OCI-LY1 (cell line): ENCODE measurements at regions not wholly inside any gene's neighbourhood (a gene's known extent, or its start where the extent isn't known, plus 50 kb on each side); places are given as distances from the start of the nearest gene placed in this dataset.
A peak's percentile ranks its signal among the peaks of the same experiment; 100 is the strongest.
"Not testable (repeated sequence)": the region's sequence is repeated elsewhere in the genome, so short reads cannot be mapped to it uniquely, and the experiment has no call there.

Experiments used
- H2AFZ ChIP-seq: fragments of 200-600 bp; sonication (generic), shearing (Covaris generic); 2 replicates; pipeline ENCODE4 v1.6.0; 2014; ENCODE audit warnings: antibody characterized with exemption, mild to moderate bottlenecking, low read length
- H3F3A ChIP-seq: fragments of 200-600 bp; sonication (generic), shearing (Covaris generic); 2 replicates; pipeline ENCODE4 v1.6.0; 2014; ENCODE audit warnings: mild to moderate bottlenecking, antibody characterized with exemption, low read length, moderate library complexity; ENCODE audit not compliant: insufficient read depth
- H3K27ac ChIP-seq: fragments of 200-600 bp; sonication (generic); 2 replicates; pipeline ENCODE4 v1.5.1; 2014; ENCODE audit warnings: low read length, mixed run types, mild to moderate bottlenecking, low read depth; ENCODE audit not compliant: poor library complexity, severe bottlenecking
- H3K27me3 ChIP-seq: fragments of 200-600 bp; sonication (generic); 2 replicates; pipeline ENCODE4 v1.6.0; 2014; ENCODE audit warnings: antibody characterized with exemption, mild to moderate bottlenecking, low read length, moderate library complexity; ENCODE audit not compliant: insufficient read depth
- H3K36me3 ChIP-seq: fragments of 200-600 bp; sonication (generic); 2 replicates; pipeline ENCODE4 v1.6.1; 2014; ENCODE audit warnings: mild to moderate bottlenecking, antibody characterized with exemption, low read length, moderate library complexity, mixed read lengths; ENCODE audit not compliant: insufficient read depth
- H3K4me1 ChIP-seq: fragments of 200-600 bp; sonication (generic); 2 replicates; pipeline ENCODE4 v1.5.1; 2014; ENCODE audit warnings: mild to moderate bottlenecking, low read length, moderate library complexity; ENCODE audit not compliant: insufficient read depth, severe bottlenecking
- H3K4me2 ChIP-seq: fragments of 200-600 bp; sonication (generic), shearing (Covaris generic); 2 replicates; pipeline ENCODE4 v1.6.1; 2014; ENCODE audit warnings: low read length
- H3K4me3 ChIP-seq: fragments of 200-600 bp; sonication (generic); 2 replicates; pipeline ENCODE4 v1.5.1; 2014; ENCODE audit warnings: low read length, low read depth, mild to moderate bottlenecking, mixed read lengths; ENCODE audit not compliant: poor library complexity, severe bottlenecking
- H3K79me2 ChIP-seq: fragments of 200-600 bp; shearing (Covaris generic); 2 replicates; pipeline ENCODE4 v1.6.1; 2016; ENCODE audit warnings: mixed run types, low read length, mixed read lengths; ENCODE audit not compliant: insufficient read depth
- H3K9ac ChIP-seq: fragments of 200-600 bp; sonication (generic), shearing (Covaris generic); 2 replicates; pipeline ENCODE4 v1.6.1; 2014; ENCODE audit warnings: mild to moderate bottlenecking, low read length, mixed read lengths
- H3K9me2 ChIP-seq: fragments of 200-600 bp; sonication (generic), shearing (Covaris generic); 2 replicates; pipeline ENCODE4 v1.6.1; 2014; ENCODE audit warnings: low read depth, mild to moderate bottlenecking, low read length, mixed read lengths
- H3K9me3 ChIP-seq: fragments of 200-600 bp; shearing (Covaris generic); 2 replicates; pipeline ENCODE4 v1.6.1; 2014; ENCODE audit warnings: low read length, mixed read lengths
- H4K20me1 ChIP-seq: fragments of 200-600 bp; sonication (generic), shearing (Covaris generic); 2 replicates; pipeline ENCODE4 v1.6.0; 2016; ENCODE audit warnings: mild to moderate bottlenecking, low read length; ENCODE audit not compliant: insufficient read depth
- CTCF ChIP-seq: fragments of 200-600 bp; sonication (generic), shearing (Covaris generic); IDR thresholded peaks from 2 replicates; pipeline ENCODE4 v1.5.1; 2017; ENCODE audit warnings: mild to moderate bottlenecking, antibody characterized with exemption, low read length, moderate library complexity, mixed read lengths
- EZH2 ChIP-seq: fragments of 200-600 bp; sonication (generic), shearing (Covaris generic); IDR thresholded peaks from 2 replicates; pipeline ENCODE4 v1.8.0; 2017; ENCODE audit warnings: borderline replicate concordance, mixed run types, mild to moderate bottlenecking, antibody characterized with exemption, low read length, moderate library complexity, mixed read lengths

- Histone ChIP-seq H3K9me2 (no peaks in the 10 kb centered on the region), H2AFZ (no peak overlapping the region), H3K27ac (no peak overlapping the region), H3K36me3 (no peaks in the 10 kb centered on the region), H3K4me3 (no peak overlapping the region), H4K20me1 (no peaks in the 10 kb centered on the region), H3K27me3 (no peaks in the 10 kb centered on the region), H3K9me3 (no peaks in the 10 kb centered on the region), H3K9ac (no peak overlapping the region), H3K79me2 (no peaks in the 10 kb centered on the region), H3K4me2 (no peak overlapping the region), H3K4me1 (no peaks in the 10 kb centered on the region), H3F3A (no peaks in the 10 kb centered on the region)
- TF ChIP-seq EZH2 (no peak), CTCF (peak; percentile 51)
Observed at GRCh38 chrX:131675596-131676194, 131.8 kb downstream of the OR13H1 start.

GRCh38 chrX:131677655-131678628 is 134.1 kb downstream of the OR13H1 start:
- no peaks in the 10 kb centered on the region for H3K9me3 ChIP-seq
- H3K9ac ChIP-seq, result no peak overlapping the region
- no peaks in the 10 kb centered on the region for H4K20me1 ChIP-seq
- no peak overlapping the region for H3K4me2 ChIP-seq
- H3K9me2 ChIP-seq, result no peaks in the 10 kb centered on the region
- TF ChIP-seq EZH2 (no peak), CTCF (peak; percentile 53)
- no peaks in the 10 kb centered on the region for H3K27me3 ChIP-seq
- H3K4me3 ChIP-seq, result no peak overlapping the region
- no peaks in the 10 kb centered on the region for H3K36me3 ChIP-seq
- H2AFZ ChIP-seq, result no peak overlapping the region
- H3K4me1 ChIP-seq, result no peaks in the 10 kb centered on the region
- no peak overlapping the region for H3K27ac ChIP-seq
- H3F3A ChIP-seq, result no peaks in the 10 kb centered on the region
- no peaks in the 10 kb centered on the region for H3K79me2 ChIP-seq

- H3K27me3 ChIP-seq, H3K4me1 ChIP-seq, H3K79me2 ChIP-seq, H3K9me2 ChIP-seq, H3K9me3 ChIP-seq, H3K36me3 ChIP-seq, H3F3A ChIP-seq, H3K4me2 ChIP-seq, H3K27ac ChIP-seq, H3K9ac ChIP-seq, H3K4me3 ChIP-seq, H4K20me1 ChIP-seq, H2AFZ ChIP-seq: not testable (repeated sequence)
Observed at GRCh38 chrX:131682735-131683134, 138.9 kb downstream of the OR13H1 start.
